NCI-H345 (cell line): ENCODE measurements at regions not wholly inside any gene's neighbourhood (a gene's known extent, or its start where the extent isn't known, plus 50 kb on each side); places are given as distances from the start of the nearest gene placed in this dataset.
"Not testable (repeated sequence)": the region's sequence is repeated elsewhere in the genome, so short reads cannot be mapped to it uniquely, and the experiment has no call there.

Experiments used
- DNase-seq: peaks from one replicate; lab custom pipeline; 2025; lab: John Stamatoyannopoulos, UW

DNA sequence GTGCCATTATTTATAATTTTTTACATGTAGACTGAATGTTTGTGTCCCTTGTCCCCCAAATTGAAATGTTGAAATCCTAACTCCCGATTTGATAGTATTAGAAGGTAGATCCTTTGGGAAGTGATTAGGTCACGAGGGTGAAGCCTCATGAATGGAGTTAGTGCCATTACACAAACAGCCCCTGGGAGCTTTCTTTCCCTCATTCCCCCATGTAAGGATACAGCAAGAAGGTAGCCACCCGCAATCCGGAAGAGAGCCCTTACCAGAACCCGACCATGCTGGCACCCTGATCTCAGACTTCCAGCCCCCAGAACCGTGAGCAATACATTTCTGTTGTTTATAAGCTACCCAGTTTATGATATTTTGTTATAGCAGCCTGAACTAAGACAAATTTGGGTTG lies 143.2 kb downstream of the NPIPB5 start:
- no peak for DNase-seq

DNA sequence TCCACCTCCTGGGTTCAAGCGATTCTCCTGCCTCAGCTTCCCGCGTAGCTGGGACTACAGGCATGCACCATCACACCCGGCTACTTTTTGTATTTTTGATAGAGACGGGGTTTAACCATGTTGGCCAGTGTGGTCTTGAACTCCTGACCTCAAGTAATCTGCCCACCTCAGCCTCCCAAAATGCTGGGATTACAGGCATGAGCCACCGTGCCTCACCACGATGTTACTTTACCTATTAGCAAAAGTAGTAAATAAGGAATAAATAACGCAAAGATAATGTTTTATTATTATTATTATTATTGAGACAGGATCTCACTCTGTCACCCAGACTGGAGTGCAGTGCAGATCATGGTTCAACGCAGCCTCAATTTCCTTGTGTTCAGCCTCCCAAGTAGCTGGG lies 145.9 kb downstream of the NPIPB5 start:
- not testable (repeated sequence) for DNase-seq

GRCh38 chr16:22659933-22660332 lies 149.2 kb downstream of the NPIPB5 start:
- no peak for DNase-seq

GRCh38 chr16:22660441-22661160 lies 149.9 kb downstream of the NPIPB5 start:
- no peak for DNase-seq

DNA sequence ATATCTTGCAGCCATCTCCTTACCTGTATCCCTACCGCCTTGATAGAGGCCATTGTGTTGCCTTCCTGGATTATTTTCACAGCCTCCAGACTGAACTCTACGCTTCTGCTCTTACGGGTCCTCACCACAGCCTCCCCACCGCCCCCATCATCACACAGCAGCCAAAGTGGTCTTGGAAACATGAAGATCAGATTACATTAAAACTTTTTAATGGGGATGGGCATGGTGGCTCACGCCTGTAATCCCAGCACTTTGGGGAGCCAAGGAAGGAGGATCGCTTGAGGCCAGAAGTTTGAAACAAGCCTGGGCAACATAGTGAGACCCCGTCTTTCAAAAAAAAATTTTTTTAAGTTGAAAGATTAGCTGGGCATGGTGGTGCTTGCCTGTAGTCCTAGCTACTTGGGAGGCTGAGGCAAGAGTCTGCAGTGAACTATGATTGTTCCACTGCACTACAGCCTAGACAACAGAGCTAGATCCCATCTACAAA lies 150.5 kb downstream of the NPIPB5 start:
- DNase-seq = no peak

- DNase-seq = not testable (repeated sequence)
Measured at GRCh38 chr16:22662958-22663357, 151.0 kb upstream of the HS3ST2 start.

GRCh38 chr16:22663389-22664064 lies 150.4 kb upstream of the HS3ST2 start:
- no peak for DNase-seq

- DNase-seq = no peak
Measured at GRCh38 chr16:22664132-22664531, 149.8 kb upstream of the HS3ST2 start.

DNA sequence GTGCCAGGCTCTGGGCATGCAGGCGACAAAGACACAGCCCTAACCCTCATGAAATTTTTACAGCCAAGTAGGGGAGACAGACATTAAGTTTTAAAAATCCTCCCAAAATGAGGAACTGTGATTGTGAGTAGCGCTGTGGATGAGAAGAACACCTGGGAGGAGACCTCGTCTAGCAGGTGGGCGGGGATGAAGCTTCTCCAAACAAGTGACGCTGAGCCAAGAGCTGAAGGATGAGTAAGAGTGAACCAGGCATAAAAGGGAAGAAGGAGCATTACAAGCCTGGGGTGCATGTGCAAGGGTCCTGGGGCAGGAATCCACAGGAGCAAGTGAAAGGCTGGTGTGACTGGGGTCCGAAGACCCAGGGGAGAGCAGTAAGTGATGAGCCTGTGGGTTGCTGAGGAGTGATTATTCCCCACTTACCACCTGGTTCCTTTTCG lies 149.4 kb upstream of the HS3ST2 start:
- no peak for DNase-seq

- DNase-seq = no peak
Measured at GRCh38 chr16:22665048-22665797, 148.7 kb upstream of the HS3ST2 start.

- no peak for DNase-seq
Measured at GRCh38 chr16:22665803-22666202, 148.2 kb upstream of the HS3ST2 start.

- no peak for DNase-seq
Measured at GRCh38 chr16:22668318-22668717, 145.6 kb upstream of the HS3ST2 start.

DNA sequence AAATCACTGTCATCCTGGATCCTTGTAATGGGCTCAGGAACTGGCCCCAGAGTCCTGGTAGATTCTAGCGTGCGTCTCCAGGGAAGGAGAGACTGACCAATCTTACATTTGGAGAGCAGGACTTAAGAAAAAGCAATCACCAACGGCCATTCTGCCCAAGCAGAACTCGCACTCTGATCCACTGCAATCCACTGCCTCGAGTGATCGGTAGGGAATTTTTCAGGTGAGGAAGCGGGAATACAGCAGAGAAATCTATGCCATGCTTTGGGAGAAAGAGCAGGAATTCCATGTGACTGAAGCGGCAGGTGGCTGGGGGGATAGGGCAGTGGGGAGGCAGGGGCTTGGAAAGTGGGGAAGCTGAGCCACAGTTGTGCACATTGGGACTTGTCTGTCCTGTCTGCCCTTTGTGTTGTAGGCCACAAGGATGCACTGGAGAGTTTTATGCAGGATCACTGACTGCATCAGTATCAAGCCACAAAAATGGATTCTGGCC lies 143.9 kb upstream of the HS3ST2 start:
- DNase-seq = no peak

DNA sequence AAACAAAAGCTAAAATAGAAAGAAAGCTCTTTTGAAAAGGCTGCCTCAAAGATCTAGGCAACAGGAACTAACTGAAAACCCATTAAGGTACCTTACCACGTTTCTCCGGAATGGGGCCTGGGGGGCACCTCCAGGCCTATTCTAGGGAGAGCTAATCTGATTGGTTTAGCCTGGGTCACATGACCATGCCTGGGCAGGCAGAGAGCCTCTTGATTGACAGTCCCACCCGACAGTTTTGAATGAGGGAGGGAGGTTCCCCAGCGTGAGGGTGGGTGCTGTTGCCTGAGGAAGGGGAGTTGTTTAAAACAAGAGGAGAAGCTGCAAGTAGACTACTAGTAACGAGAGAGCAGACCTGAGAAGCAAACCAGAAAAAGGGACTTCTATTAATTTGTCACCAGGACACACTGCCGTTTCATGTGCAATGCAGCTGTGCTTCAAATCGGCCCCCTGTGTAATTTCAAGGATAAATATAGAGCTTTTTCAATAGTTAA lies 143.4 kb upstream of the HS3ST2 start:
- no peak for DNase-seq

DNA sequence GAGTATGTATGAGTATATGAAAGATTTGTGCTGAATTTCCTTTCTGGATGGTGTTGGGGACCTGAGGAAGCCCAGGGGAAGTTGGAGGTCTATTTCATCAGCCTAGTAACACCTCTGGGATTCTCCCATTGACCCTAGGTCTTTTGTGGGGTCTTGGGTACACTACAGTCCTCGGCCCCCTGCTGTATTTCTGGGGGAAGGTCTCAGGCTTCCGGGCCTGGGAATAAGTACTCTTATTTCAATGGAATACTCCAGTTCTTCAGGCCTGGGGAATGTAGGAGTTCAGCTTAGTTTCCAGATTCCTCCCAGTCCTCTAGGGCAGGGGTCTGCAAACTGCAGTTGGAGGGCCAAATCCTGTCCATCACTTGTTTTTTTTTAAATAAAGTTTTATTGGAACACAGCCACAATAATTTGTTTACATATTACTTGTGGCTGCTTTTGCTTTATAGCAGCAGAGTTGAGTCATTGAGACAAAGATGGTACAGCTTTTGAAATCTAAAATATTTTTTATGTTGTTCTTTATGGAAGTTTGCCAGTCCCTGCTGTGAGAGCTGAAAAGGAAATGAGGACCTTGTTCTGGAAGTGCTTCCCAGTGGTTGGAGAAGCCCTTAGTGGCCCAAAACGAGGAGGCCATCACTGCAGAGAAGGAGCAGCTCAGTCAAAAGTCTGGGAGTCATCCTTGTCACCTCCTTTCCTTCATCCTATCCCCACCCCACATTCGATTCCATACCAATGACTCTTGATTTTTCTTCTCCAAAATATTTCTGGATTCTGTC lies 142.5 kb upstream of the HS3ST2 start:
- DNase-seq = no peak

DNA sequence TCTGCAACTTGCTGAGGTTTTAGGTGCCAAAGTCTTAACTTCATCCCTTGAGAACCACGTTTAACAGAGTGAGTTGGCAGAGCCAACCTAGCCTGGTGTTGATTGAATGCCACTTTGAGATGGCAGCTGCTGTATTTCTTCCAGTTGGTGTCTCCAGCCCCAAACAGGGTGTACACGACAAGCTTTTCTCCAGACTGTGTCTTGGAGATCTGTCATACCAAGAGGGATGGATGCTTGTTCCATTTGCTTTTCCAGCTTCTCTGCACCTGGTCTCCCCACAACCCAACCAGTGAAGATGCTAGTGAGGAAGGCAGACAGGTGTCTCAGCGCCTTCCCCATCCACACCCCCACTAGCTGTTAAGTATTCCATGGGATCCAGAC lies 141.1 kb upstream of the HS3ST2 start:
- no peak for DNase-seq

DNA sequence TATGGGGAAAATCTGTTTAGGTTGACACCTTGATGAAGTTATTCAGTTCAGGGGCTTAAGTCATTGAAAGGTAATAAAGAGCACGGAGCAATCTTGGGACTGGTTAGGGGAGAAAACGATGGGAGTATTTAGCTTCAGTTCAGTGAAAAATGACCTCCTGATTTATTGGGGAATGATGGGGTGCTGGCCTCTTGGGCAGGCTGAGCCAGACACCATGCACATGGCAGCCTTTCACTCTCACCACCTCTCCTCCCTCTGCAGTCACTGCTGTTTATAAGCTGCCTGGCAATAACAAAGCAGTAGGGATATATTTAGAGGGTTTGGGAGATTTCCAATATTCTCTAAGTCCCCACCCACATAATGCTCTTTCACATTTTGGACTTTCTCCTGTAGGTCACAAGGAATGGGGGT lies 140.5 kb upstream of the HS3ST2 start:
- DNase-seq = no peak

DNA sequence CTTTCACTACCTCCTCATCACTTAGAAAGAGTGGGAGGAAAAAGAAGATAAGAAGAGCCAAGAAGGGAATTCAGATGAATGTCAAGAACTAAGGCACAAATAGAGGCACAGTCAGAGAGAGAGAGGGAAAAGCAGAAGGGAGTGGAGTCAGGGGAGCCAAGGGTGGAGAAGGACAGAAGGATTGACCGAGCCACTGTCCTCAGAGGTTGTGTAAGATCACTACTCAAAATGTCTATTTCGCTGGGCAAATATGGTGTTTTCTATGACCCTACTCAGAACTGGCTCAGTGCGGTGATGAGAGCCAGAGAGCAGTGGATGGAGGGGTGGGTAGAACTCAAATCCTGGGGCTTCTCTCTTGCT lies 139.2 kb upstream of the HS3ST2 start:
- no peak for DNase-seq

GRCh38 chr16:22675745-22676540 lies 138.0 kb upstream of the HS3ST2 start:
- DNase-seq = no peak

GRCh38 chr16:22677024-22677830 lies 136.7 kb upstream of the HS3ST2 start:
- no peak for DNase-seq
